Lung (tissue), 11 donors: ENCODE measurements at regions not wholly inside any gene's neighbourhood (a gene's known extent, or its start where the extent isn't known, plus 50 kb on each side); places are given as distances from the start of the nearest gene placed in this dataset.

Experiments used
- ATAC-seq: fragments of 200-7000 bp; cut with Tn5 transposase; one replicate; pipeline ENCODE4 v1.9.1; 2020; ENCODE audit warnings: moderate number of reproducible peaks; ENCODE audit not compliant: insufficient read depth, low FRiP score
- DNase-seq, 3 donors: peaks; one replicate each; pipeline ENCODE4 v3.0.0-alpha.2; 2013 to 2017
- H3K27ac ChIP-seq, 2 donors: one replicate each; pipeline ENCODE4 v1.5.1; 2013; ENCODE audit warnings: mild to moderate bottlenecking in 2 of 2, moderate library complexity in 2 of 2, control low read depth in 1 of 2, inconsistent platforms in 1 of 2, low read depth in 1 of 2, low read length in 1 of 2
- H3K27me3 ChIP-seq, 3 donors: one replicate each; pipeline ENCODE4 v1.5.1; 2013; ENCODE audit warnings: low read length in 2 of 3; ENCODE audit not compliant: control insufficient read depth in 3 of 3, insufficient read depth in 3 of 3
- H3K36me3 ChIP-seq, 4 donors: one replicate each; pipeline ENCODE4 v1.5.1; 2013; ENCODE audit warnings: low read length in 4 of 4, mild to moderate bottlenecking in 1 of 4, moderate library complexity in 1 of 4; ENCODE audit not compliant: control insufficient read depth in 4 of 4, insufficient read depth in 4 of 4
- H3K4me1 ChIP-seq, 5 donors: one replicate each; pipeline ENCODE4 v1.5.1; 2013; ENCODE audit warnings: low read length in 5 of 5, mild to moderate bottlenecking in 2 of 5, moderate library complexity in 1 of 5; ENCODE audit not compliant: control insufficient read depth in 5 of 5, insufficient read depth in 5 of 5
- H3K4me3 ChIP-seq: one replicate; pipeline ENCODE4 v1.5.1; 2013; ENCODE audit warnings: mild to moderate bottlenecking, control low read depth, moderate library complexity
- H3K9ac ChIP-seq, 2 donors: one replicate each; pipeline ENCODE4 v1.5.1; 2013; ENCODE audit warnings: low read length in 2 of 2, control low read depth in 1 of 2; ENCODE audit not compliant: insufficient read depth in 1 of 2
- H3K9me3 ChIP-seq, 4 donors: one replicate each; pipeline ENCODE4 v1.5.1; 2013; ENCODE audit warnings: low read length in 3 of 4, mild to moderate bottlenecking in 1 of 4, moderate library complexity in 1 of 4; ENCODE audit not compliant: control insufficient read depth in 4 of 4, insufficient read depth in 3 of 4
- CTCF ChIP-seq: IDR thresholded peaks from 2 replicates; pipeline ENCODE4 v1.5.1; 2012; ENCODE audit warnings: mild to moderate bottlenecking; ENCODE audit errors: control extremely low read depth, extremely low read depth
- WGBS, 2 donors: extraction: QIAGEN DNeasy Blood & Tissue Kit; methylation state at CpG; one replicate each; pipeline ENCODE4 v1.1.7; 2013; 5-methylcytosine and 5-hydroxymethylcytosine counted together
- donor health status: control.
- donor health status: control.
- donor health status: Bipolar disorder and iron deficiency.
- donor health status: healthy.
- donor health status: DM: yes; HTN: yes; CAD: no.

DNA sequence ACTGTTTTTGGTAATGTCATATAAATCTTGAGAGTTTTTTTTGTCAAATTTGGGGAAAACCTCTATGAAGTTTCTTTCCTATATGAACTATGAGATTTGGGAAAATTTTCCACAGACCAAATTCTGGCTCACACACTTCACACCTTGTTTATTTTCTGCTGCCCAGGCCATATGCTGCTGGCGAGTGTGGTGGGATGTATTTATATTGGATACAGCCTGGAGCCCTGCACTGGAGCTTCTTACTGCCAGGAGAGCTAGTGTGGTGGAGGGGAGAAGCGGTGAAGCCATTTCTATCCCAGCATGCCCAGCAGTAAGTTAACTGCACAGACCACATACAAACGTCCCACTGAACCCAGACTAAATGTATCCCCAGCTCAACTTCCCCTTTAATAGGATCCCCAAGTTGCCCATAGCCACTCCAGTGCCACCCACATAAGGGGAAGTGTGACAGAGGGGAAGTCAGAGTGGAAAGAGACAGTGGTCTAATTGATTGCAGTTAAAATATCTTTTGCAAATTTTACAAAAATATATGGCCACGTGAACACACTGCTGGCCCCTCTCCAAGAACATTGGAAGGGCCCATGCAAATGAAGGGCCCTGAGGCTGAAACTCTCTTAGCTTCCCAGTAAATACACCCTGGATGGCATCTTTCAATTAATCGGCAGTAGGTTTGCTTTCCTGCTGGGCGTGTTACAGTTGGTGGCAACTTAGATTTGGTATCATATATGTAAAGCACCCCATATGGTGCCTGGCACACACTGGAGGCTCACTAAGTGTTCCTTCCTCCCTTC, 146.6 kb upstream of the ITGA6 start:
- peak in 1 of 3 donors; percentile 15 for DNase-seq
- ATAC-seq: peak; percentile 71
- peaks cover 0 to 15% (median 0%) of the 10 kb centered on the region in 5 donors for H3K4me1 ChIP-seq
- H3K36me3 ChIP-seq: no peaks in the 10 kb centered on the region
- no peak overlapping the region for H3K4me3 ChIP-seq
- peak overlapping the region in 1 of 2 donors; percentile 22 for H3K27ac ChIP-seq
- TF ChIP-seq CTCF: no peak
- H3K27me3 ChIP-seq: no peaks in the 10 kb centered on the region
- H3K9me3 ChIP-seq: peaks cover 0 to 3% (median 1%) of the 10 kb centered on the region in 4 donors
- no peak overlapping the region for H3K9ac ChIP-seq
- WGBS, 2 donors: 30 to 65% methylated on average over 6 of the region's 6 CpGs

GRCh38 chr2:172281648-172282570, 145.5 kb upstream of the ITGA6 start:
- no peak for TF ChIP-seq CTCF
- Histone ChIP-seq H3K36me3 (no peaks in the 10 kb centered on the region), H3K9me3 (peaks cover 0 to 2% (median under 1%) of the 10 kb centered on the region in 4 donors), H3K9ac (no peak overlapping the region), H3K4me1 (peaks cover 0 to 16% (median 4%) of the 10 kb centered on the region in 5 donors), H3K27ac (no peak overlapping the region), H3K4me3 (no peak overlapping the region), H3K27me3 (no peaks in the 10 kb centered on the region)
- ATAC-seq: no peak
- no peak for DNase-seq
- WGBS, 2 donors: 76 to 89% methylated on average over 3 of the region's 3 CpGs

DNA sequence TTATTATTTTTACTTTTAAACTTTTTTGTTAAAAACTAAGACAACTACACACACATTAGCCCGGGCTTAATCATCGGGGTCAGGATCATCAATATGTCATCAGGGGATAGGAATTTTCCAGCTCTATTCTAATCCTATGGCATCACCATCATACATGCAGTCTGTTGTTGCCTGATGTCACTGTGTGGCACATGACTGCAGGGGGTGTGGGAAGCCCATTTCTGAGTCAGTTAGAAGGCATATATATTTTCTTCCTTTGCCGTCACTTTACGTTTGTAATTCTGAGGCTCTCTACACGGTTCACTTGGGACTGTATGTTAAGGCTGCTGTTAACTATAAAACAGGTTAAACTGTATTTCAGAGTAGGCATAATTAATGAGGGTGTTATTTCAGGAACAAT, 144.4 kb upstream of the ITGA6 start:
- H3K36me3 ChIP-seq: no peaks in the 10 kb centered on the region
- no peak overlapping the region for H3K9ac ChIP-seq
- ATAC-seq (no peak), DNase-seq (peak in 1 of 3 donors; percentile 28)
- H3K9me3 ChIP-seq: no peaks in the 10 kb centered on the region
- H3K27me3 ChIP-seq: no peaks in the 10 kb centered on the region
- no peak overlapping the region for H3K4me3 ChIP-seq
- peaks cover 0 to 16% (median 4%) of the 10 kb centered on the region in 5 donors for H3K4me1 ChIP-seq
- WGBS, 2 donors: 55 to 80% methylated on average over 5 of the region's 5 CpGs
- TF ChIP-seq CTCF: no peak
- no peak overlapping the region for H3K27ac ChIP-seq
